GM03348 (cell line): ENCODE measurements at regions not wholly inside any gene's neighbourhood (a gene's known extent, or its start where the extent isn't known, plus 50 kb on each side); places are given as distances from the start of the nearest gene placed in this dataset.
"Not testable (repeated sequence)": the region's sequence is repeated elsewhere in the genome, so short reads cannot be mapped to it uniquely, and the experiment has no call there.

Experiments used
- DNase-seq: peaks from one replicate; pipeline ENCODE4 v3.0.0; 2012; ENCODE audit warnings: low spot score

GRCh38 chr19:27708986-27709385 lies 1504.0 kb downstream of the UQCRFS1 start:
- not testable (repeated sequence) for DNase-seq

GRCh38 chr19:27707026-27707425 lies 1505.9 kb downstream of the UQCRFS1 start:
- not testable (repeated sequence) for DNase-seq

GRCh38 chr19:27705896-27706295 lies 1507.1 kb downstream of the UQCRFS1 start:
- no peak for DNase-seq

GRCh38 chr19:27694361-27695055 lies 1518.4 kb downstream of the UQCRFS1 start:
- DNase-seq = no peak

- DNase-seq = no peak
These were observed 1521.0 kb downstream of the UQCRFS1 start for GRCh38 chr19:27691991-27692390.

GRCh38 chr19:27689734-27690241 lies 1523.2 kb downstream of the UQCRFS1 start:
- DNase-seq = no peak

- no peak for DNase-seq
These were observed 1528.7 kb downstream of the UQCRFS1 start for GRCh38 chr19:27684293-27684692.

DNA sequence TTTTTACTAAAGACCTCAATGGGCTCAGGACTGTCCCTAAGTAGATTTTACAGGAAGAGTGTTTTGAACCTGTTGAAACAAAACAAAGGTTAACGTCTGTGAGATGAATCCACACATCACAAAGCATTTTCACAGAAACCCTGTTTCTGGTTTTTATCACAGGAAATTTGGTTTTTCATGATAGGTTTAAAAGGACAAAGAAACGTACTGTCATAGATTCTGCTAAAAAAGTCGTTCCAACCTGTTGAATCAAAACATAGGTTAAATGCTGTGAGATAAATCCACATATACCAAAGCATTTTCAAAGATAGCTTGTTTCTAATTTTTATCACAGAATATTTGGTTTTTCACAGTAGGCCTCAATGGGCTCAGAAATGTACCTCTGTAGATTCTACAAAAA lies 1531.0 kb downstream of the UQCRFS1 start:
- DNase-seq = no peak

GRCh38 chr19:27679905-27680304 lies 1533.0 kb downstream of the UQCRFS1 start:
- DNase-seq = no peak

GRCh38 chr19:27679399-27679798 lies 1533.6 kb downstream of the UQCRFS1 start:
- no peak for DNase-seq

GRCh38 chr19:27676877-27677276 lies 1536.1 kb downstream of the UQCRFS1 start:
- DNase-seq = no peak

- DNase-seq = no peak
These were observed 1536.6 kb downstream of the UQCRFS1 start for GRCh38 chr19:27676334-27676733.

DNA sequence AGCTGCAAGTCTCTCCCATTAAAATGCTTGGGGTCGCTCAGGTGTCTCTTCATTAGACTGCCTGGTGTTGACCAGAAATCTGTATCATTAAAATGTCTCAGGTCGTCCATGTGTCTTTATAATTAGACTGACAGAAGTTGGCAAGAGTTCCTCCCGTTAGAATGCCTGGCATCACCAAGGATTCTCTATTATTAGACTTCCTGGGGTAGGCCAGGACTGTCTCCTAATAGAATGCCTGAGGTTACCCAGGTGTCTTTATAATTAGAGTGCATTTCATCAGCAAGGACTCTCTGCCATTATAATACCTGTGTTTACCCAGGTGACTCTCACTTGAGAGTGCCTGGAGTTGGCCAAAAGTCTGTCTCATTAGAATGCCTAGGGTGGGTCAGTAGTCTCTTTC lies 1537.2 kb downstream of the UQCRFS1 start:
- DNase-seq = no peak

DNA sequence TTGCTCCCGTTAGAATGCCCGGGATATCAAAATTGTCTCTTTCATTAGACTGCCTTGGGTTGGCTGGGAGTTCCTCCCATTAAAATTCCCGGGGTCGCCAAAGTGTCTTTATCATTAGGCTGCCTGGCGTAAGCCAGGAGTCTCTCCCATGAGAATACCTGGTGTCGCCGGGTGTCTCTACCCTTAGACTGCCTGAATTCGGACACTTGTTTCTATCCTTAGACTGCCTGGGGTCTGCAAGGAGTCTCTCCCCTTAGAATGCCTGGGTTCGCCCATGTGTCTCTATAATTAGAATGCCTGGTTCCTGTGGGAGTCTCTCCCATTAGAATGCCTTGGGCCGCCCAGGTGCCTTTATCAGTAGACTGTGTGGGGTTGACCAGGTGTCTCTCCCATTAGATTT lies 1538.2 kb downstream of the UQCRFS1 start:
- DNase-seq = no peak

- DNase-seq = no peak
These were observed 1539.0 kb downstream of the UQCRFS1 start for GRCh38 chr19:27673986-27674385.

DNA sequence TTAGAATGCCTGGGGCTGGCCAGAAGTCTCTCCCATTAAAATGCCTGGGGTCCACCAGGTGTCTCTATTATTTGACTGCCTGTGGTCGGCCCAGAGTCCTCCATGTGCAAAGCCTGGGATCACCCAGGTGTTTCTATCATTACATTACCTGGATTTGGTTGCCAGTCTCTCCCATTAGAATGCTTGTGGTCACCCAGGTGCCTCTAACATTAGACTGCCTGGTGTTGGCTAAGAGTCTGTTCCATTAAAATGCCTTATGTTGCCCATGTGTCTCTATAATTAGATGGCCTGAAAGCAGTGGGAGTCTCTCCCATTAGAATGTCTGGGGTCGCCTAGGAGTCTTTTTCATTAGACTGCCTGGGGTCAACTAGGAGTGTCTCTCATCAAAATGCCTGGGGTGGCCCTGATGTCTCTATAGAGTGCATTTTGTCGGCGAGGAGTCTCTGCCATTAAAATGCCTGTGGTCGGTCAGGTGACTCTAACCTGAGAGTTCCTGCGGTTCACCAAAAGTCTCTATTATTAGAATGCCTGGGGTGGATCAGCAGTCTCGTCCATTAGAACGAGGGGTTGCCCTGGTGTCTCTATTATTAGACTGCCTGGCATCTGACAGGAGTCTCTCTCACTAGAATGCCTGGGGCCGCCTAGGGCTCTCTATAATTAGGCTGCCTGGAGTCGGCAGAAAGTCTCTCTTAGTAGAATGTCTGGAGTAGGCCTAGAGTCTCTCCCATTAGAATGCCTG lies 1540.5 kb downstream of the UQCRFS1 start:
- no peak for DNase-seq

DNA sequence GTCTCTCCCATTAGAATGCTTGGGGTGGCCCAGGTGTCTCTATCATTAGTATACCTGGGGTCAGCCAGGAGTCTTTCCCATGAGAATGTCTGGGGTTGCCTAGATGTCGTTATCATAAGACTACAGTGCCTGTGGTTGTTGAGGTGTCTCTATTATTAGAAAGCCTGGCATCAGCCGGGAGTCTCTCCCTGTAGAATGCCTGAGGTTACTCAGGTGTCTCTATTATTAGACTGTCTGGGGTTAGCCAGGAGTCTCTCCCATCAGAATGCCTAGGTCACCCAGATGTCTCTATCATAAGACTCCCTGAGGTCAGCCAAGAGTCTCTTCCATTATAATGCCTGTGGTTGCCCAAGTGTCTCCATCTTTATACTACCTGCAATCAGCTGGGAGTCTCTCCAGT lies 1541.1 kb downstream of the UQCRFS1 start:
- DNase-seq = no peak

GRCh38 chr19:27660428-27660827 lies 1552.5 kb downstream of the UQCRFS1 start:
- DNase-seq = no peak

- DNase-seq = no peak
These were observed 1555.5 kb downstream of the UQCRFS1 start for GRCh38 chr19:27657271-27658051.

GRCh38 chr19:27654266-27654990 lies 1558.5 kb downstream of the UQCRFS1 start:
- DNase-seq = no peak

DNA sequence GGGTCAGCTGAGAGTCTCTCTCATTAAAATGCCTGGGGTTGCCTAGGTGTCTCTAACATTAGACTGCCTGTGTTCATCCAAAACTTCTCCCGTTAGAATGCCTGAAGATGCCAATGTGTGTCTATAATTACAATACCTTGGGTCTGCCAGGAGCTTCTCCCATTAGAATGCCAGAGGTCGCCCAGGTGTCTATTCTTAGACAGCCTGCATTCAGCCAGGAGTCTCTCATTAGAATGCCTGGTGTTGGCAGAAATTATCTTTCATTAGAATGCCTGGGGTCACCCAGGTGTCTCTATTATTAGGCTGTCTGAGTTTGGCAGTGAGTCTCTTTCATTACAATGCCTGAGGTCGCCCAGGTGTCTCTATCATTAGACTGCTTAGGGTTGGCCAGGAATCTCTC lies 1560.2 kb downstream of the UQCRFS1 start:
- no peak for DNase-seq

DNA sequence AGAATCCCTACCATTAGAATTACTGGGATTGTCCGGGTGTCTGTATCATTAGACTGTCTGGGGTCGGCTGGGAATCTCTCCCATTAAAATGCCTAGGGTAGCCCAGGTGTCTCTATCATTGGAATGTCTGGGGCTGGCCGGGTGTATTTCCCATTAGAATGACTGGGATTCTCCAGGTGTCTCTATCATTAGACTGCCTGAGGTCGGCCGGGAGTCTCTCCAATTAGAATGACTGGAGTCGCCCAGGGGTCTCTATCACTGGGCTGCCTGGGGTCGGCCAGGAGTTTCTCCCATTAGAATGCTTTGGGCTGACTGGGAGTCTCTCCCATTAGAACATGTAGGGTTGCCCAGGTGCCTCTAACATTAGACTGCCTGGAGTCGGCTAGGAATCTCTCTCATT lies 1560.7 kb downstream of the UQCRFS1 start:
- DNase-seq = no peak
